ENCODE measurements at regions not wholly inside any gene's neighbourhood (a gene's known extent, or its start where the extent isn't known, plus 50 kb on each side); places are given as distances from the start of the nearest gene placed in this dataset.
A peak's percentile ranks its signal among the peaks of the same experiment; 100 is the strongest.

- 0 out of 2 replicates have a peak, but pooled peaks have one; percentile 34 for TF ChIP-seq THAP8 (CRISPR knock-in tag; IDR thresholded peaks at IDR 0.05; ENCODE audit: borderline replicate concordance)
- peak; percentile 52; the same call in 1 of the 2 replicates for TF ChIP-seq POLR2G (IDR thresholded peaks at IDR 0.05; ENCODE audit: low read depth, low read length)
- TF ChIP-seq SOX5 (CRISPR knock-in tag; IDR thresholded peaks at IDR 0.05; ENCODE audit: borderline replicate concordance): peak; percentile 9; the same call in 1 of the 2 replicates
- TF ChIP-seq FOXA1 (IDR thresholded peaks at IDR 0.05): peak; percentile 17; the same call in 1 of the 2 replicates
- peak; percentile 81; the same call in 1 of the 2 replicates for TF ChIP-seq FOXA1 (CRISPR knock-in tag; IDR thresholded peaks at IDR 0.05)
- TF ChIP-seq ZFP90 (CRISPR knock-in tag; IDR thresholded peaks at IDR 0.05; ENCODE audit: borderline replicate concordance): 0 out of 2 replicates have a peak, but pooled peaks have one; percentile 25
- 0 out of 2 replicates have a peak, but pooled peaks have one; percentile 28 for TF ChIP-seq KDM2A (CRISPR knock-in tag; IDR thresholded peaks at IDR 0.05; ENCODE audit: borderline replicate concordance, low read depth)
- peak; percentile 29; the same call in 1 of the 2 replicates for TF ChIP-seq ARID4A (CRISPR knock-in tag; IDR thresholded peaks at IDR 0.05; ENCODE audit: borderline replicate concordance)
- peak; percentile 75; the same call in 1 of the 2 replicates for TF ChIP-seq ARID5B (CRISPR knock-in tag; IDR thresholded peaks at IDR 0.05)
- peak; percentile 50; the same call in 1 of the 2 replicates for TF ChIP-seq HOXA3 (CRISPR knock-in tag; IDR thresholded peaks at IDR 0.05)
- peak; percentile 36; the same call in 1 of the 2 replicates for TF ChIP-seq ZNF772 (CRISPR knock-in tag; IDR thresholded peaks at IDR 0.05)
- peak; percentile 19; the same call in 1 of the 2 replicates for TF ChIP-seq ZNF788 (CRISPR knock-in tag; IDR thresholded peaks at IDR 0.05; ENCODE audit: borderline replicate concordance)
- TF ChIP-seq SALL1 (CRISPR knock-in tag; IDR thresholded peaks at IDR 0.05): peak; percentile 57; the same call in 1 of the 2 replicates
These were observed 328.7 kb upstream of the EPHA5 start (continued) for GRCh38 chr4:65998807-65999517.

Measured in HepG2 (cell line).